H9 (cell line): ENCODE measurements at regions not wholly inside any gene's neighbourhood (a gene's known extent, or its start where the extent isn't known, plus 50 kb on each side); places are given as distances from the start of the nearest gene placed in this dataset.

ENCODE experiments used
- DNase-seq: peaks from one replicate; pipeline ENCODE4 v3.0.0-alpha.2; 2017
- H2AFZ ChIP-seq: one replicate; pipeline ENCODE4 v1.6.1; 2013; ENCODE audit warnings: mild to moderate bottlenecking, low read length, control low read depth, moderate library complexity
- H2AK5ac ChIP-seq: 2 replicates; pipeline ENCODE4 v1.6.1; 2013; ENCODE audit warnings: low read length, control low read depth, mixed read lengths; ENCODE audit not compliant: insufficient read length
- H2BK120ac ChIP-seq: one replicate; pipeline ENCODE4 v1.6.1; 2013; ENCODE audit warnings: low read depth, mild to moderate bottlenecking, low read length, control low read depth, inconsistent platforms; ENCODE audit not compliant: poor library complexity, severe bottlenecking
- H2BK12ac ChIP-seq: 2 replicates; pipeline ENCODE4 v1.6.1; 2013; ENCODE audit warnings: low read length, control low read depth, mixed read lengths, low read depth; ENCODE audit not compliant: insufficient read length
- H2BK15ac ChIP-seq: 2 replicates; pipeline ENCODE4 v1.6.1; 2013; ENCODE audit warnings: low read depth, low read length, control low read depth
- H2BK20ac ChIP-seq: one replicate; pipeline ENCODE4 v1.6.1; 2013; ENCODE audit warnings: low read depth, mild to moderate bottlenecking, low read length, control low read depth, inconsistent platforms; ENCODE audit not compliant: poor library complexity, severe bottlenecking
- H2BK5ac ChIP-seq: 2 replicates; pipeline ENCODE4 v1.6.1; 2013; ENCODE audit warnings: low read length, control low read depth, mixed read lengths; ENCODE audit not compliant: insufficient read length
- H3K14ac ChIP-seq: 2 replicates; pipeline ENCODE4 v1.6.1; 2013; ENCODE audit warnings: low read length, control low read depth; ENCODE audit not compliant: insufficient read depth
- H3K18ac ChIP-seq: 2 replicates; pipeline ENCODE4 v1.6.1; 2013; ENCODE audit warnings: low read depth, mild to moderate bottlenecking, mixed read lengths, low read length, control low read depth; ENCODE audit not compliant: insufficient read length
- H3K23ac ChIP-seq: 2 replicates; pipeline ENCODE4 v1.6.1; 2013; ENCODE audit warnings: low read length, control low read depth, mixed read lengths, low read depth; ENCODE audit not compliant: insufficient read length
- H3K23me2 ChIP-seq: 2 replicates; pipeline ENCODE4 v1.6.1; 2013; ENCODE audit warnings: low read depth, mild to moderate bottlenecking, mixed read lengths, low read length, control low read depth; ENCODE audit not compliant: insufficient read length, poor library complexity, severe bottlenecking
- H3K27ac ChIP-seq: 2 replicates; pipeline ENCODE4 v1.5.1; 2013; ENCODE audit warnings: low read length, control low read depth, mixed read lengths, low read depth; ENCODE audit not compliant: insufficient read length
- H3K27me3 ChIP-seq: 2 replicates; pipeline ENCODE4 v1.6.1; 2013; ENCODE audit warnings: low read length, control low read depth, inconsistent platforms; ENCODE audit not compliant: insufficient read depth
- H3K4ac ChIP-seq: 2 replicates; pipeline ENCODE4 v1.6.1; 2013; ENCODE audit warnings: low read depth, mild to moderate bottlenecking, control low read depth, inconsistent platforms, low read length, moderate library complexity
- H3K4me1 ChIP-seq: 2 replicates; pipeline ENCODE4 v1.6.1; 2013; ENCODE audit warnings: low read length, control low read depth, inconsistent platforms; ENCODE audit not compliant: insufficient read depth
- H3K4me2 ChIP-seq: 2 replicates; pipeline ENCODE4 v1.6.1; 2013; ENCODE audit warnings: low read length, control low read depth, mixed read lengths; ENCODE audit not compliant: insufficient read length, insufficient read depth
- H3K56ac ChIP-seq: 2 replicates; pipeline ENCODE4 v1.6.1; 2013; ENCODE audit warnings: low read depth, mild to moderate bottlenecking, mixed read lengths, low read length, control low read depth; ENCODE audit not compliant: insufficient read length
- H3K79me1 ChIP-seq: 2 replicates; pipeline ENCODE4 v1.6.1; 2013; ENCODE audit warnings: low read depth, mild to moderate bottlenecking, moderate library complexity, low read length, control low read depth, inconsistent platforms; ENCODE audit not compliant: insufficient read depth, poor library complexity, severe bottlenecking
- H3K79me2 ChIP-seq: 2 replicates; pipeline ENCODE4 v1.6.1; 2013; ENCODE audit warnings: low read length, control low read depth, inconsistent platforms; ENCODE audit not compliant: insufficient read depth
- H3K9ac ChIP-seq: 2 replicates; pipeline ENCODE4 v1.6.1; 2013; ENCODE audit warnings: low read length, control low read depth, mixed read lengths; ENCODE audit not compliant: insufficient read length; ENCODE audit errors: extremely low read depth
- H3K9me3 ChIP-seq: one replicate; pipeline ENCODE4 v1.6.1; 2013; ENCODE audit warnings: low read depth, low read length, inconsistent platforms; ENCODE audit not compliant: control insufficient read depth
- H3T11ph ChIP-seq: one replicate; pipeline ENCODE4 v1.6.1; 2013; ENCODE audit warnings: mild to moderate bottlenecking, low read length, control low read depth, inconsistent platforms
- H4K20me1 ChIP-seq: one replicate; pipeline ENCODE4 v1.6.1; 2013; ENCODE audit not compliant: control insufficient read depth, insufficient read length, insufficient read depth
- H4K5ac ChIP-seq: 2 replicates; pipeline ENCODE4 v1.6.1; 2013; ENCODE audit warnings: low read depth, mild to moderate bottlenecking, mixed read lengths, low read length, control low read depth; ENCODE audit not compliant: insufficient read length
- H4K8ac ChIP-seq: replicated peaks from 2 replicates; pipeline ENCODE4 v1.6.1; 2013; ENCODE audit warnings: low read length, control low read depth, mixed read lengths, low read depth; ENCODE audit not compliant: insufficient read length
- H4K91ac ChIP-seq: 2 replicates; pipeline ENCODE4 v1.6.1; 2013; ENCODE audit warnings: low read depth, mild to moderate bottlenecking, moderate library complexity, mixed read lengths, low read length, control low read depth; ENCODE audit not compliant: insufficient read length
- H3K27ac Mint-ChIP-seq, 3 experiments: 2 replicates in 2 of 3; 3 replicates in 1 of 3; pipeline ENCODE4 v1.8.0; 2020 to 2021; ENCODE audit warnings: mixed read lengths in 3 of 3, mild to moderate bottlenecking in 1 of 3, moderate library complexity in 1 of 3
- H3K27me3 Mint-ChIP-seq: 2 replicates; pipeline ENCODE4 v1.8.0; 2021; ENCODE audit warnings: low read depth, mild to moderate bottlenecking, moderate library complexity, mixed read lengths
- H3K36me3 Mint-ChIP-seq, 3 experiments: 2 replicates in 2 of 3; 3 replicates in 1 of 3; pipeline ENCODE4 v1.8.0; 2020 to 2021; ENCODE audit warnings: low read depth in 3 of 3, mixed read lengths in 3 of 3; ENCODE audit not compliant: insufficient read depth in 1 of 3
- H3K4me1 Mint-ChIP-seq, 2 experiments: 2 replicates each; pipeline ENCODE4 v1.8.0; 2020; ENCODE audit warnings: mixed read lengths in 2 of 2
- H3K4me3 Mint-ChIP-seq, 2 experiments: 2 replicates in 1 of 2; 3 replicates in 1 of 2; pipeline ENCODE4 v1.8.0; 2020 to 2021; ENCODE audit warnings: mild to moderate bottlenecking in 2 of 2, mixed read lengths in 2 of 2, moderate library complexity in 1 of 2
- H3K9me3 Mint-ChIP-seq, 2 experiments: 2 replicates in 1 of 2; 3 replicates in 1 of 2; pipeline ENCODE4 v1.8.0; 2020; ENCODE audit warnings: mild to moderate bottlenecking in 2 of 2, mixed read lengths in 2 of 2, moderate library complexity in 1 of 2
- WGBS: extraction: QIAGEN DNeasy Blood & Tissue Kit; methylation state at CpG from one replicate; pipeline ENCODE4 v1.1.7; 2013; ENCODE audit warnings: missing lambda C conversion rate, low lambda C conversion rate, mixed read lengths; ENCODE audit not compliant: insufficient read length; ENCODE audit errors: extremely low coverage; 5-methylcytosine and 5-hydroxymethylcytosine counted together
- TF ChIP-seq, protein P1 (sequence below): fragments of 200-600 bp; sonication (generic); conservative IDR thresholded peaks from 3 replicates; pipeline ENCODE4 v1.8.0; 2021; ENCODE audit warnings: antibody characterized with exemption, mild to moderate bottlenecking

DNA sequence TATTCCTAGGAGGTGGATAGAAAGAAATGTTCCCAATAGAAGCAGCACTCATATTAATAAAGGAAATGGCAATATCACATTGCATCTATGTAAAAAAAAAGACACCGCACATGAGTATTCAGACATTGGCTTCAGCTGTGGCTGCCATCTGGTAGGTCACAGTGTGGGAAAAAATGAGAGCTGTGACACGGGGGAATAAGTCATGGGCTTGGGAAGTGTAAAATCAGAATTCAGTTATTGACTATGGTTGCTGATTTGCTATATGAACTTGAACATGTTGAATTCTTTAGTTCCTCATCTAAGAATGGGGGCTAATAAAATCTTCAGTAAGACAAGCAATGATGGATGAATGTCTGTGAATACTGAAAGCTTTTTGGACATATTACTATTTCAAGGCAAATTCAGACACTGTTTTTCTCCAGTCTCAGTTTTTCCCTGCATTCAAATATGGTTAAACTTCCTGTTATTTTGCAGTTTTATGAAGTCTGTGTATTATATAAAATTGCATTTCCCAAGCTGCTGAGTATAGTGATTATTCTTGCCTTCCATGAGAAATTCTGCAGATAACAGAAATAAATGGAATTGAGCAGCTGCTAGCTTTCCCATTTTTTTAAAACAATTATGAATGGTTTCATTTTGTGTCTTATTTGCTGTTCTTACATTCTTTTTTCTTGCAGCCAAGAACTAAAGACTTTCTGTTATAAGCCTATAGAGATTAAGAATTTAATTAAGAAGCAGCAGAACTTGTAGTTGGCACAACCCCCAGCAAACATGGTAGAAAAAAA, 221.0 kb downstream of the ANKRD50 start:
- Histone ChIP-seq H2BK15ac (no peak overlapping the region), H3K23ac (no peak overlapping the region), H3K4ac (no peak overlapping the region), H3K14ac (no peak overlapping the region), H2AFZ (no peak overlapping the region), H3K27me3 (no peaks in the 10 kb centered on the region), H2AK5ac (no peak overlapping the region), H3K9ac (no peak overlapping the region), H4K20me1 (no peaks in the 10 kb centered on the region), H3K56ac (no peak overlapping the region), H3K4me2 (no peak overlapping the region), H2BK12ac (no peak overlapping the region), H2BK20ac (no peak overlapping the region), H3K79me1 (no peaks in the 10 kb centered on the region), H3K23me2 (no peaks in the 10 kb centered on the region), H3T11ph (no peak overlapping the region), H2BK120ac (no peak overlapping the region), H3K9me3 (no peaks in the 10 kb centered on the region), H3K27ac (no peak overlapping the region), H2BK5ac (no peak overlapping the region), H3K18ac (no peak overlapping the region), H4K5ac (no peak overlapping the region), H3K4me1 (no peaks in the 10 kb centered on the region), H3K79me2 (no peaks in the 10 kb centered on the region), H4K91ac (no peak overlapping the region), H4K8ac (no peak overlapping the region)
- H3K4me3 Mint-ChIP-seq = no peak overlapping the region
- WGBS = no CpG with 5 or more reads among the region's 2 CpGs
- TF ChIP-seq, protein P1, sequence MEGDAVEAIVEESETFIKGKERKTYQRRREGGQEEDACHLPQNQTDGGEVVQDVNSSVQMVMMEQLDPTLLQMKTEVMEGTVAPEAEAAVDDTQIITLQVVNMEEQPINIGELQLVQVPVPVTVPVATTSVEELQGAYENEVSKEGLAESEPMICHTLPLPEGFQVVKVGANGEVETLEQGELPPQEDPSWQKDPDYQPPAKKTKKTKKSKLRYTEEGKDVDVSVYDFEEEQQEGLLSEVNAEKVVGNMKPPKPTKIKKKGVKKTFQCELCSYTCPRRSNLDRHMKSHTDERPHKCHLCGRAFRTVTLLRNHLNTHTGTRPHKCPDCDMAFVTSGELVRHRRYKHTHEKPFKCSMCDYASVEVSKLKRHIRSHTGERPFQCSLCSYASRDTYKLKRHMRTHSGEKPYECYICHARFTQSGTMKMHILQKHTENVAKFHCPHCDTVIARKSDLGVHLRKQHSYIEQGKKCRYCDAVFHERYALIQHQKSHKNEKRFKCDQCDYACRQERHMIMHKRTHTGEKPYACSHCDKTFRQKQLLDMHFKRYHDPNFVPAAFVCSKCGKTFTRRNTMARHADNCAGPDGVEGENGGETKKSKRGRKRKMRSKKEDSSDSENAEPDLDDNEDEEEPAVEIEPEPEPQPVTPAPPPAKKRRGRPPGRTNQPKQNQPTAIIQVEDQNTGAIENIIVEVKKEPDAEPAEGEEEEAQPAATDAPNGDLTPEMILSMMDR = no peak
- no peak overlapping the region for H3K27ac Mint-ChIP-seq
- no peaks in the 10 kb centered on the region; the same call in 1 of the 2 replicates for H3K27me3 Mint-ChIP-seq
- H3K36me3 Mint-ChIP-seq = peaks cover under 1 to 2% (median 1%) of the 10 kb centered on the region in 3 experiments; a peak in 4 of 7 replicates
- no peak for DNase-seq
- peaks cover under 1 to 3% of the 10 kb centered on the region in 2 experiments; a peak in 3 of 5 replicates for H3K9me3 Mint-ChIP-seq
- H3K4me1 Mint-ChIP-seq = 0 out of 4 replicates have a peak, but pooled peaks cover 0 to 2% of the 10 kb centered on the region in 2 experiments
